Tibial nerve (tissue), 4 donors: ENCODE measurements at regions not wholly inside any gene's neighbourhood (a gene's known extent, or its start where the extent isn't known, plus 50 kb on each side); places are given as distances from the start of the nearest gene placed in this dataset.
"Not testable (repeated sequence)": the region's sequence is repeated elsewhere in the genome, so short reads cannot be mapped to it uniquely, and the experiment has no call there.

Source experiments
- DNase-seq, 2 donors: peaks; one replicate each; pipeline ENCODE4 v3.0.0-alpha.2; 2019; ENCODE audit warnings: low spot score in 2 of 2
- H3K27ac ChIP-seq, 4 donors: fragments of 200-600 bp; sonication (generic) in 3 of 4; one replicate each; pipeline ENCODE4 v1.5.1; 2017 to 2019; ENCODE audit warnings: mild to moderate bottlenecking in 1 of 4
- H3K27me3 ChIP-seq, 2 donors: fragments of 200-600 bp; sonication (generic) in 1 of 2; one replicate each; pipeline versions ENCODE4 v1.5.1 to v1.6.0; 2017 to 2019
- H3K36me3 ChIP-seq, 3 donors: fragments of 200-600 bp; sonication (generic); one replicate each; pipeline ENCODE4 v1.5.1; 2018 to 2019
- H3K4me1 ChIP-seq, 4 donors: fragments of 200-600 bp; sonication (generic) in 3 of 4; one replicate each; pipeline ENCODE4 v1.5.1; 2017 to 2019
- H3K4me3 ChIP-seq, 4 donors: fragments of 200-600 bp; sonication (generic) in 3 of 4; one replicate each; pipeline ENCODE4 v1.5.1; 2017 to 2019; ENCODE audit warnings: mild to moderate bottlenecking in 1 of 4, moderate library complexity in 1 of 4
- H3K9me3 ChIP-seq, 4 donors: fragments of 200-600 bp; sonication (generic) in 3 of 4; one replicate each; pipeline ENCODE4 v1.5.1; 2017 to 2019
- CTCF ChIP-seq, 5 experiments: fragments of 200-600 bp in 3 of 5; fragments of 450-650 bp in 2 of 5; sonication (generic) in 3 of 5; IDR thresholded peaks; one replicate each; pipeline ENCODE4 v1.5.1; 2016 to 2019; ENCODE audit warnings: antibody characterized with exemption in 5 of 5, mild to moderate bottlenecking in 3 of 5, moderate library complexity in 2 of 5
- EP300 ChIP-seq, 2 donors: sonication (generic); formaldehyde crosslinking; IDR thresholded peaks; one replicate each; pipeline ENCODE4 v1.6.1; 2017; ENCODE audit warnings: antibody characterized with exemption in 2 of 2, mild to moderate bottlenecking in 1 of 2
- POLR2A ChIP-seq, 2 donors: fragments of 450-650 bp; IDR thresholded peaks; one replicate each; pipeline ENCODE4 v1.6.1; 2017; ENCODE audit warnings: antibody characterized with exemption in 2 of 2, mild to moderate bottlenecking in 2 of 2, moderate library complexity in 2 of 2
- WGBS, 2 donors: methylation state at CpG; one replicate each; pipeline ENCODE4 v1.1.5; 2018; 5-methylcytosine and 5-hydroxymethylcytosine counted together

DNA sequence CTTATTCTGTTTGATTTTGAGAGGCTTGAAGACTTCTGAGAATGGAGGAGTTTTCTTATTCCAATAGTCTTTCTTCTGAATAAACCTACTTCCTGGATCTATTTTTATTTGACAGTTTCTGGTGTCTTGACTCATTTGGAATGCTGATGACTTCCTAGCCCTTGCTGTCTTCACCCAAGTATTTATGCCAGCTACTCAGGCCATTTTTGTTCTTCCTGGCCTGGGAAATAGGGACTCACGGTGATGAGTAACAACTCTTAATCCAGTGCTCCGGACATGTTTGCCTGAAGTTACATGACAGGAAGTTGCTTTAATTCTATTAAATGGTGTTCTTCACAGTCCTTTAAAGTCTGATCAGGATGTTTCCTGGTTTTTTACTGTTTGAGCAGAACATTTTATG lies 272.1 kb upstream of the EYS start:
- WGBS, 2 donors, result 54 to 67% methylated on average over 2 of the region's 2 CpGs
- DNase-seq, result no peak
- H3K27ac ChIP-seq, result no peak overlapping the region
- H3K27me3 ChIP-seq, result no peaks in the 10 kb centered on the region
- peaks cover 0 to 3% (median 0%) of the 10 kb centered on the region in 4 donors for H3K9me3 ChIP-seq
- TF ChIP-seq POLR2A (IDR thresholded peaks at IDR 0.05), result no peak
- no peak for TF ChIP-seq EP300 (IDR thresholded peaks at IDR 0.05)
- TF ChIP-seq CTCF (IDR thresholded peaks at IDR 0.05), result no peak
- H3K36me3 ChIP-seq, result no peaks in the 10 kb centered on the region
- H3K4me1 ChIP-seq, result no peaks in the 10 kb centered on the region
- no peak overlapping the region for H3K4me3 ChIP-seq

- H3K27ac ChIP-seq, DNase-seq, H3K9me3 ChIP-seq, H3K4me1 ChIP-seq, H3K27me3 ChIP-seq, H3K4me3 ChIP-seq, H3K36me3 ChIP-seq: not testable (repeated sequence)
- 95 to 98% methylated on average over 8 to 9 of the region's 9 CpGs for WGBS, 2 donors
Measured at GRCh38 chr6:65971252-65971651, 264.2 kb upstream of the EYS start.

- Histone ChIP-seq H3K4me3 (no peak overlapping the region), H3K4me1 (no peaks in the 10 kb centered on the region), H3K27me3 (no peaks in the 10 kb centered on the region), H3K27ac (no peak overlapping the region), H3K9me3 (no peaks in the 10 kb centered on the region), H3K36me3 (no peaks in the 10 kb centered on the region)
- TF ChIP-seq CTCF (IDR thresholded peaks at IDR 0.05), result no peak
- TF ChIP-seq EP300 (IDR thresholded peaks at IDR 0.05), result no peak
- no peak for TF ChIP-seq POLR2A (IDR thresholded peaks at IDR 0.05)
- no peak for DNase-seq
Measured at GRCh38 chr6:65964261-65964660, 257.2 kb upstream of the EYS start.

- Histone ChIP-seq H3K4me3 (no peak overlapping the region), H3K4me1 (no peaks in the 10 kb centered on the region), H3K36me3 (no peaks in the 10 kb centered on the region), H3K27ac (no peak overlapping the region), H3K27me3 (no peaks in the 10 kb centered on the region), H3K9me3 (no peaks in the 10 kb centered on the region)
- TF ChIP-seq EP300 (IDR thresholded peaks at IDR 0.05) (no peak), POLR2A (IDR thresholded peaks at IDR 0.05) (no peak), CTCF (IDR thresholded peaks at IDR 0.05) (no peak)
- DNase-seq, result no peak
- 94 to 96% methylated on average over 3 of the region's 3 CpGs for WGBS, 2 donors
Measured at GRCh38 chr6:65955034-65955433, 248.0 kb upstream of the EYS start.

- H3K4me1 ChIP-seq, result peaks cover 0 to 7% (median 0%) of the 10 kb centered on the region in 4 donors
- no peak for DNase-seq
- TF ChIP-seq POLR2A (IDR thresholded peaks at IDR 0.05) (no peak), CTCF (IDR thresholded peaks at IDR 0.05) (no peak), EP300 (IDR thresholded peaks at IDR 0.05) (no peak)
- no peaks in the 10 kb centered on the region for H3K9me3 ChIP-seq
- H3K4me3 ChIP-seq, result no peak overlapping the region
- H3K27me3 ChIP-seq, result no peaks in the 10 kb centered on the region
- H3K27ac ChIP-seq, result no peak overlapping the region
- 95 to 97% methylated on average over 1 of the region's 1 CpG for WGBS, 2 donors
- H3K36me3 ChIP-seq, result no peaks in the 10 kb centered on the region
Measured at GRCh38 chr6:65948062-65948461, 241.0 kb upstream of the EYS start.

DNA sequence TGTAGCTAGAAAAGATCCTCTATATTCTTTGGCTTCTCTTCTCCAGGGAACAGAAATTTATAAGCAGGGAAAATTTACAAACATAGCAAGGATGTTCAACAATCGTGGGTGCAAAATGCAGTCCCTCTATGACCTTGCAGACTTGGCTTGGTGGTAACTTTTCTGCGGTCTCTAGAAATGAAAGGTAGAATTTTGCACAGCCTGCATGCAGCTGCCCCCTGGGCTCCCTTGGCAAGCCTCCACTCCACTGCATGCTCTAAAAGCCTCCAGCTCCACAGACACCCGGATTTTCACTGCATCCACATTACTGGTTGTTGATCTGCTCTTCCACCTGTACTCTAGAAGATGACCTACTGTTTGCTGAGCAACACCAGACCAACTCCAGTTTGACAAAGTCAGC lies 236.5 kb upstream of the EYS start:
- no peaks in the 10 kb centered on the region for H3K27me3 ChIP-seq
- no peak overlapping the region for H3K4me3 ChIP-seq
- no peak for TF ChIP-seq EP300 (IDR thresholded peaks at IDR 0.05)
- no peak for TF ChIP-seq CTCF (IDR thresholded peaks at IDR 0.05)
- TF ChIP-seq POLR2A (IDR thresholded peaks at IDR 0.05), result no peak
- H3K36me3 ChIP-seq, result no peaks in the 10 kb centered on the region
- H3K9me3 ChIP-seq, result no peaks in the 10 kb centered on the region
- no peak overlapping the region for H3K27ac ChIP-seq
- H3K4me1 ChIP-seq, result peaks cover 0 to 9% (median 0%) of the 10 kb centered on the region in 4 donors
- DNase-seq, result no peak
- 31 to 41% methylated on average over 3 of the region's 3 CpGs for WGBS, 2 donors
